ENCODE measurements at regions not wholly inside any gene's neighbourhood (a gene's known extent, or its start where the extent isn't known, plus 50 kb on each side); places are given as distances from the start of the nearest gene placed in this dataset.

DNA sequence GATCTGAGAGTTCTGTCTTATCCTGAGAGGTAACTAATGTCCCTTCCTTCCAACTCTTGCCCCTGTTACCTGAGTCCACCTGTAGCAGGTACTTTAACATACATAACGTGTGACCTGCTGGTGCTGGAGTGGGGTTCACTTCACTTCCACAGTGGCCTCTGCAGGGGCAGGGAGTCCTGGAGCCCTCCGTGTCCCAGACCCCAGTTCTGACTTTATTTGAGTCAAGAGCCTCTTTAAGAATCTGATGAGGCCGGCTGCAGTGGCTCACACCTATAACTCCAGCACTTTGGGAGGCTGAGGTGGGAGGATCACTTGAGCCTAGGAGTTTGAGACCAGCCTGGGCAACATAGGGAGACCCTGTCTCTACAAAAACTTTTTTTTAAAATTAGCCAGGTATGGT lies 117.0 kb upstream of the RET start:
- Mint-ChIP-seq H3K27ac (no peak overlapping the region), H3K4me3 (no peak overlapping the region), H3K27me3 (ENCODE audit: insufficient read depth) (peaks cover 36% of the 10 kb centered on the region), H3K36me3 (ENCODE audit: low read depth) (no peaks in the 10 kb centered on the region), H3K4me1 (ENCODE audit: low read depth) (peaks cover 11% of the 10 kb centered on the region), H3K9me3 (no peaks in the 10 kb centered on the region)
- TF ChIP-seq, protein P1, sequence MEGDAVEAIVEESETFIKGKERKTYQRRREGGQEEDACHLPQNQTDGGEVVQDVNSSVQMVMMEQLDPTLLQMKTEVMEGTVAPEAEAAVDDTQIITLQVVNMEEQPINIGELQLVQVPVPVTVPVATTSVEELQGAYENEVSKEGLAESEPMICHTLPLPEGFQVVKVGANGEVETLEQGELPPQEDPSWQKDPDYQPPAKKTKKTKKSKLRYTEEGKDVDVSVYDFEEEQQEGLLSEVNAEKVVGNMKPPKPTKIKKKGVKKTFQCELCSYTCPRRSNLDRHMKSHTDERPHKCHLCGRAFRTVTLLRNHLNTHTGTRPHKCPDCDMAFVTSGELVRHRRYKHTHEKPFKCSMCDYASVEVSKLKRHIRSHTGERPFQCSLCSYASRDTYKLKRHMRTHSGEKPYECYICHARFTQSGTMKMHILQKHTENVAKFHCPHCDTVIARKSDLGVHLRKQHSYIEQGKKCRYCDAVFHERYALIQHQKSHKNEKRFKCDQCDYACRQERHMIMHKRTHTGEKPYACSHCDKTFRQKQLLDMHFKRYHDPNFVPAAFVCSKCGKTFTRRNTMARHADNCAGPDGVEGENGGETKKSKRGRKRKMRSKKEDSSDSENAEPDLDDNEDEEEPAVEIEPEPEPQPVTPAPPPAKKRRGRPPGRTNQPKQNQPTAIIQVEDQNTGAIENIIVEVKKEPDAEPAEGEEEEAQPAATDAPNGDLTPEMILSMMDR (IDR thresholded peaks at IDR 0.05) = no peak
- no peak for DNase-seq

GRCh38 chr10:42960491-42960990 lies 116.3 kb upstream of the RET start:
- no peak overlapping the region for H3K27ac Mint-ChIP-seq
- peak; percentile 57 for DNase-seq
- H3K36me3 Mint-ChIP-seq (ENCODE audit: low read depth) = no peaks in the 10 kb centered on the region
- no peaks in the 10 kb centered on the region for H3K9me3 Mint-ChIP-seq
- peaks cover 11% of the 10 kb centered on the region for H3K4me1 Mint-ChIP-seq (ENCODE audit: low read depth)
- peaks cover 29% of the 10 kb centered on the region for H3K27me3 Mint-ChIP-seq (ENCODE audit: insufficient read depth)
- TF ChIP-seq, protein P1 (IDR thresholded peaks at IDR 0.05) = no peak
- H3K4me3 Mint-ChIP-seq = no peak overlapping the region; the same call in 1 of the 2 replicates

GRCh38 chr10:42960991-42961795 lies 115.7 kb upstream of the RET start:
- H3K9me3 Mint-ChIP-seq = no peaks in the 10 kb centered on the region
- peaks cover 11% of the 10 kb centered on the region for H3K4me1 Mint-ChIP-seq (ENCODE audit: low read depth)
- DNase-seq = no peak
- no peak overlapping the region for H3K27ac Mint-ChIP-seq
- H3K36me3 Mint-ChIP-seq (ENCODE audit: low read depth) = no peaks in the 10 kb centered on the region
- TF ChIP-seq, protein P1 (IDR thresholded peaks at IDR 0.05) = no peak
- H3K27me3 Mint-ChIP-seq (ENCODE audit: insufficient read depth) = peaks cover 25% of the 10 kb centered on the region
- H3K4me3 Mint-ChIP-seq = no peak overlapping the region

GRCh38 chr10:42961796-42962109 lies 115.1 kb upstream of the RET start:
- TF ChIP-seq, protein P1 (IDR thresholded peaks at IDR 0.05) = no peak
- no peaks in the 10 kb centered on the region for H3K9me3 Mint-ChIP-seq

GRCh38 chr10:42962110-42962901 lies 114.6 kb upstream of the RET start:
- H3K36me3 Mint-ChIP-seq (ENCODE audit: low read depth) = no peaks in the 10 kb centered on the region
- no peak overlapping the region for H3K27ac Mint-ChIP-seq
- H3K9me3 Mint-ChIP-seq = no peaks in the 10 kb centered on the region
- no peak for DNase-seq
- H3K4me3 Mint-ChIP-seq = no peak overlapping the region
- peaks cover 11% of the 10 kb centered on the region for H3K4me1 Mint-ChIP-seq (ENCODE audit: low read depth)
- peaks cover 27% of the 10 kb centered on the region for H3K27me3 Mint-ChIP-seq (ENCODE audit: insufficient read depth)
- TF ChIP-seq, protein P1 (IDR thresholded peaks at IDR 0.05) = no peak

More at GRCh38 chr10:42961796-42962109, 115.1 kb upstream of the RET start:
- H3K27ac Mint-ChIP-seq = no peak overlapping the region
- peaks cover 11% of the 10 kb centered on the region for H3K4me1 Mint-ChIP-seq (ENCODE audit: low read depth)
- no peak overlapping the region for H3K4me3 Mint-ChIP-seq
- no peak for DNase-seq
- H3K36me3 Mint-ChIP-seq (ENCODE audit: low read depth) = no peaks in the 10 kb centered on the region
- peaks cover 27% of the 10 kb centered on the region for H3K27me3 Mint-ChIP-seq (ENCODE audit: insufficient read depth)
